K562 (cell line): ENCODE measurements at regions not wholly inside any gene's neighbourhood (a gene's known extent, or its start where the extent isn't known, plus 50 kb on each side); places are given as distances from the start of the nearest gene placed in this dataset.

Experiments used
- ARID2 ChIP-seq: fragments of 450-650 bp; IDR thresholded peaks from 2 replicates; pipeline ENCODE4 v1.6.1; 2017; ENCODE audit warnings: antibody characterized with exemption, mild to moderate bottlenecking
- HDGF ChIP-seq: fragments of 450-650 bp; IDR thresholded peaks from 2 replicates; pipeline ENCODE4 v1.6.1; 2016

- TF ChIP-seq ARID2: no peak
- no peak for TF ChIP-seq HDGF
Measured at GRCh38 chr5:5828619-5829018, 406.1 kb downstream of the ICE1 start.
